ENCODE measurements at regions not wholly inside any gene's neighbourhood (a gene's known extent, or its start where the extent isn't known, plus 50 kb on each side); places are given as distances from the start of the nearest gene placed in this dataset.

- H3K9me3 ChIP-seq (ENCODE audit: severe bottlenecking), result peaks cover 5% of the 10 kb centered on the region
- TF ChIP-seq CTCF (IDR thresholded peaks at IDR 0.05; ENCODE audit: low read depth, low read length), result no peak
- no peak overlapping the region for H3K27ac ChIP-seq
- DNase-seq, result no peak
- no peak overlapping the region for H3K4me3 ChIP-seq (ENCODE audit: low read depth, low read length)
- no peaks in the 10 kb centered on the region for H3K27me3 ChIP-seq (ENCODE audit: insufficient read depth, low read depth, severe bottlenecking)
- H3K36me3 ChIP-seq, result no peaks in the 10 kb centered on the region
These were observed 346.4 kb upstream of the ATP2B1 start for GRCh38 chr12:90055071-90055470.

GRCh38 chr12:90048918-90049317 is 340.3 kb upstream of the ATP2B1 start:
- Histone ChIP-seq H3K9me3 (ENCODE audit: severe bottlenecking) (peaks cover 3% of the 10 kb centered on the region), H3K27me3 (ENCODE audit: insufficient read depth, low read depth, severe bottlenecking) (no peaks in the 10 kb centered on the region), H3K27ac (no peak overlapping the region), H3K4me3 (ENCODE audit: low read depth, low read length) (no peak overlapping the region), H3K36me3 (no peaks in the 10 kb centered on the region)
- DNase-seq, result no peak
- TF ChIP-seq CTCF (IDR thresholded peaks at IDR 0.05; ENCODE audit: low read depth, low read length), result no peak

GRCh38 chr12:90045559-90045958 is 336.9 kb upstream of the ATP2B1 start:
- no peak overlapping the region for H3K4me3 ChIP-seq (ENCODE audit: low read depth, low read length)
- no peaks in the 10 kb centered on the region for H3K27me3 ChIP-seq (ENCODE audit: insufficient read depth, low read depth, severe bottlenecking)
- DNase-seq, result no peak
- no peaks in the 10 kb centered on the region for H3K9me3 ChIP-seq (ENCODE audit: severe bottlenecking)
- no peaks in the 10 kb centered on the region for H3K36me3 ChIP-seq
- no peak overlapping the region for H3K27ac ChIP-seq
- no peak for TF ChIP-seq CTCF (IDR thresholded peaks at IDR 0.05; ENCODE audit: low read depth, low read length)

GRCh38 chr12:90044069-90044468 is 335.4 kb upstream of the ATP2B1 start:
- H3K36me3 ChIP-seq, result no peaks in the 10 kb centered on the region
- H3K4me3 ChIP-seq (ENCODE audit: low read depth, low read length), result no peak overlapping the region
- no peaks in the 10 kb centered on the region for H3K9me3 ChIP-seq (ENCODE audit: severe bottlenecking)
- no peak overlapping the region for H3K27ac ChIP-seq
- no peak for TF ChIP-seq CTCF (IDR thresholded peaks at IDR 0.05; ENCODE audit: low read depth, low read length)
- H3K27me3 ChIP-seq (ENCODE audit: insufficient read depth, low read depth, severe bottlenecking), result no peaks in the 10 kb centered on the region
- DNase-seq, result no peak

GRCh38 chr12:90042920-90043641 is 334.4 kb upstream of the ATP2B1 start:
- no peaks in the 10 kb centered on the region for H3K9me3 ChIP-seq (ENCODE audit: severe bottlenecking)
- no peak overlapping the region for H3K27ac ChIP-seq
- H3K27me3 ChIP-seq (ENCODE audit: insufficient read depth, low read depth, severe bottlenecking), result no peaks in the 10 kb centered on the region
- H3K4me3 ChIP-seq (ENCODE audit: low read depth, low read length), result no peak overlapping the region
- H3K36me3 ChIP-seq, result no peaks in the 10 kb centered on the region
- no peak for TF ChIP-seq CTCF (IDR thresholded peaks at IDR 0.05; ENCODE audit: low read depth, low read length)
- no peak for DNase-seq

- Histone ChIP-seq H3K36me3 (no peaks in the 10 kb centered on the region), H3K27ac (no peak overlapping the region)
These were observed 329.7 kb upstream of the ATP2B1 start for GRCh38 chr12:90038289-90038688.

More at GRCh38 chr12:90038289-90038688, 329.7 kb upstream of the ATP2B1 start:
- no peak for DNase-seq
- no peak overlapping the region for H3K4me3 ChIP-seq (ENCODE audit: low read depth, low read length)
- TF ChIP-seq CTCF (IDR thresholded peaks at IDR 0.05; ENCODE audit: low read depth, low read length), result no peak
- no peaks in the 10 kb centered on the region for H3K27me3 ChIP-seq (ENCODE audit: insufficient read depth, low read depth, severe bottlenecking)
- H3K9me3 ChIP-seq (ENCODE audit: severe bottlenecking), result peaks cover 3% of the 10 kb centered on the region
